Skeletal muscle satellite cell (primary cell): ENCODE measurements at regions not wholly inside any gene's neighbourhood (a gene's known extent, or its start where the extent isn't known, plus 50 kb on each side); places are given as distances from the start of the nearest gene placed in this dataset.
"Not testable (repeated sequence)": the region's sequence is repeated elsewhere in the genome, so short reads cannot be mapped to it uniquely, and the experiment has no call there.

ENCODE experiments used
- H3K27me3 ChIP-seq: 2 replicates; pipeline ENCODE4 v1.7.0; 2013; ENCODE audit warnings: low read length; ENCODE audit not compliant: control insufficient read depth, insufficient read depth
- H3K36me3 ChIP-seq: 2 replicates; pipeline ENCODE4 v1.7.0; 2013; ENCODE audit warnings: mild to moderate bottlenecking, control low read depth, low read length; ENCODE audit not compliant: insufficient read depth
- H3K4me1 ChIP-seq: 2 replicates; pipeline ENCODE4 v1.7.0; 2013; ENCODE audit warnings: low read length; ENCODE audit not compliant: control insufficient read depth, insufficient read depth
- H3K4me2 ChIP-seq: 2 replicates; pipeline ENCODE4 v1.7.0; 2013; ENCODE audit warnings: mild to moderate bottlenecking, low read length
- H3K4me3 ChIP-seq: 2 replicates; pipeline ENCODE4 v1.7.0; 2013; ENCODE audit warnings: low read length
- H3K9ac ChIP-seq: 2 replicates; pipeline ENCODE4 v1.7.0; 2013; ENCODE audit warnings: mild to moderate bottlenecking, low read depth, low read length, moderate library complexity
- H3K9me3 ChIP-seq: replicated peaks from 2 replicates; pipeline ENCODE4 v1.7.0; 2013; ENCODE audit warnings: mild to moderate bottlenecking, control low read depth, low read length

GRCh38 chr2:16060936-16061338 lies 120.6 kb downstream of the MYCN start:
- no peaks in the 10 kb centered on the region for H3K36me3 ChIP-seq
- H3K4me1 ChIP-seq, result no peaks in the 10 kb centered on the region
- H3K27me3 ChIP-seq, result no peaks in the 10 kb centered on the region
- no peak overlapping the region for H3K4me2 ChIP-seq
- no peak overlapping the region for H3K4me3 ChIP-seq
- H3K9me3 ChIP-seq, result peaks cover 5% of the 10 kb centered on the region
- no peak overlapping the region for H3K9ac ChIP-seq

GRCh38 chr2:16060125-16060935 lies 120.0 kb downstream of the MYCN start:
- Histone ChIP-seq H3K9ac (no peak overlapping the region), H3K9me3 (peaks cover 5% of the 10 kb centered on the region), H3K27me3 (no peaks in the 10 kb centered on the region), H3K4me1 (no peaks in the 10 kb centered on the region), H3K4me3 (no peak overlapping the region), H3K36me3 (no peaks in the 10 kb centered on the region), H3K4me2 (no peak overlapping the region)

- peaks cover 5% of the 10 kb centered on the region for H3K9me3 ChIP-seq
- H3K27me3 ChIP-seq, result no peaks in the 10 kb centered on the region
- H3K4me2 ChIP-seq, result no peak overlapping the region
- no peak overlapping the region for H3K9ac ChIP-seq
- H3K4me3 ChIP-seq, result no peak overlapping the region
- no peaks in the 10 kb centered on the region for H3K36me3 ChIP-seq
- no peaks in the 10 kb centered on the region for H3K4me1 ChIP-seq
Measured at GRCh38 chr2:16059393-16060016, 119.2 kb downstream of the MYCN start.

- no peaks in the 10 kb centered on the region for H3K27me3 ChIP-seq
- H3K36me3 ChIP-seq, result no peaks in the 10 kb centered on the region
- peaks cover 5% of the 10 kb centered on the region for H3K9me3 ChIP-seq
- H3K4me1 ChIP-seq, result no peaks in the 10 kb centered on the region
- H3K9ac ChIP-seq, result no peak overlapping the region
- no peak overlapping the region for H3K4me3 ChIP-seq
- H3K4me2 ChIP-seq, result no peak overlapping the region
Measured at GRCh38 chr2:16058747-16059358, 118.5 kb downstream of the MYCN start.

- Histone ChIP-seq H3K36me3 (no peaks in the 10 kb centered on the region), H3K9me3 (peaks cover 6% of the 10 kb centered on the region), H3K4me2 (no peak overlapping the region)
Measured at GRCh38 chr2:16058256-16058655, 117.9 kb downstream of the MYCN start.

GRCh38 chr2:16057661-16058060 lies 117.3 kb downstream of the MYCN start:
- Histone ChIP-seq H3K9me3 (peaks cover 6% of the 10 kb centered on the region), H3K4me1 (no peaks in the 10 kb centered on the region), H3K4me3 (no peak overlapping the region), H3K27me3 (no peaks in the 10 kb centered on the region), H3K36me3 (no peaks in the 10 kb centered on the region), H3K9ac (no peak overlapping the region), H3K4me2 (no peak overlapping the region)

More at GRCh38 chr2:16058256-16058655, 117.9 kb downstream of the MYCN start:
- Histone ChIP-seq H3K4me1 (no peaks in the 10 kb centered on the region), H3K9ac (no peak overlapping the region), H3K27me3 (no peaks in the 10 kb centered on the region), H3K4me3 (no peak overlapping the region)

- no peak overlapping the region for H3K4me2 ChIP-seq
- no peak overlapping the region for H3K9ac ChIP-seq
- no peaks in the 10 kb centered on the region for H3K4me1 ChIP-seq
- no peaks in the 10 kb centered on the region for H3K36me3 ChIP-seq
- H3K9me3 ChIP-seq, result peaks cover 6% of the 10 kb centered on the region
- no peaks in the 10 kb centered on the region for H3K27me3 ChIP-seq
- no peak overlapping the region for H3K4me3 ChIP-seq
Measured at GRCh38 chr2:16055848-16056580, 115.7 kb downstream of the MYCN start.

- H3K9me3 ChIP-seq, result peaks cover 12% of the 10 kb centered on the region
- H3K27me3 ChIP-seq, result no peaks in the 10 kb centered on the region
- no peak overlapping the region for H3K4me3 ChIP-seq
Measured at GRCh38 chr2:16053437-16054257, 113.3 kb downstream of the MYCN start.

GRCh38 chr2:16052571-16053052 lies 112.3 kb downstream of the MYCN start:
- not testable (repeated sequence) for H3K4me1 ChIP-seq, H3K4me3 ChIP-seq, H3K27me3 ChIP-seq, H3K4me2 ChIP-seq, H3K36me3 ChIP-seq, H3K9ac ChIP-seq
- peaks cover 12% of the 10 kb centered on the region for H3K9me3 ChIP-seq

More at GRCh38 chr2:16053437-16054257, 113.3 kb downstream of the MYCN start:
- Histone ChIP-seq H3K4me1 (no peaks in the 10 kb centered on the region), H3K4me2 (no peak overlapping the region), H3K36me3 (no peaks in the 10 kb centered on the region), H3K9ac (no peak overlapping the region)

GRCh38 chr2:16051841-16052564 lies 111.7 kb downstream of the MYCN start:
- Histone ChIP-seq H3K4me3 (no peak overlapping the region), H3K4me2 (no peak overlapping the region), H3K4me1 (no peaks in the 10 kb centered on the region), H3K27me3 (no peaks in the 10 kb centered on the region), H3K36me3 (no peaks in the 10 kb centered on the region), H3K9me3 (peaks cover 12% of the 10 kb centered on the region), H3K9ac (no peak overlapping the region)
